ENCODE measurements at regions not wholly inside any gene's neighbourhood (a gene's known extent, or its start where the extent isn't known, plus 50 kb on each side); places are given as distances from the start of the nearest gene placed in this dataset.

- WGBS (ENCODE audit: insufficient coverage), result no CpG with 5 or more reads among the region's 1 CpG
- Histone ChIP-seq H3K36me3 (replicated peaks in 1 of 2; ENCODE audit: control insufficient read depth in 1 of 2, insufficient read depth in 2 of 2, low read length in 2 of 2) (no peaks in the 10 kb centered on the region), H4K20me1 (ENCODE audit: insufficient read depth, low read length) (no peaks in the 10 kb centered on the region), H3K4me3 (replicated peaks in 1 of 3; ENCODE audit: low read depth in 2 of 3, low read length in 3 of 3) (no peak overlapping the region), H3K4me2 (replicated peaks; ENCODE audit: extremely low read depth, low read length, poor library complexity, severe bottlenecking) (no peak overlapping the region), H3K9ac (ENCODE audit: insufficient read depth, low read length, poor library complexity, severe bottlenecking) (no peak overlapping the region), H3K9me3 (replicated peaks in 1 of 2; ENCODE audit: control insufficient read depth in 1 of 2, insufficient read depth in 1 of 2, low read length in 2 of 2) (no peaks in the 10 kb centered on the region), H3K4me1 (ENCODE audit: control insufficient read depth in 1 of 2, insufficient read depth in 2 of 2, low read length in 2 of 2) (no peaks in the 10 kb centered on the region), H3K79me2 (ENCODE audit: insufficient read depth, low read length) (no peaks in the 10 kb centered on the region), H3K27me3 (ENCODE audit: control insufficient read depth in 2 of 2, insufficient read depth in 2 of 2, low read length in 2 of 2) (no peaks in the 10 kb centered on the region), H2AFZ (ENCODE audit: insufficient read depth, low read depth, low read length, poor library complexity, severe bottlenecking) (no peak overlapping the region), H3K27ac (ENCODE audit: low read depth in 1 of 2, low read length in 2 of 2) (no peak overlapping the region)
- DNase-seq, result no peak
- Mint-ChIP-seq H3K36me3 (no peaks in the 10 kb centered on the region), H3K27me3 (ENCODE audit: low read depth in 3 of 3) (no peaks in the 10 kb centered on the region), H3K9me3 (peaks cover 0 to 5% (median 0%) of the 10 kb centered on the region in 7 donors), H3K4me3 (no peak overlapping the region), H3K4me1 (no peaks in the 10 kb centered on the region), H3K27ac (no peak overlapping the region)
- intact Hi-C loops (cut with micrococcal nuclease), result no loop called here
- no peak for TF ChIP-seq CTCF (IDR thresholded peaks at IDR 0.05)
Measured at GRCh38 chr10:83852146-83852545, 287.2 kb upstream of the GHITM start.

- Histone ChIP-seq H3K9ac (ENCODE audit: insufficient read depth, low read length, poor library complexity, severe bottlenecking) (no peak overlapping the region), H3K27me3 (ENCODE audit: control insufficient read depth in 2 of 2, insufficient read depth in 2 of 2, low read length in 2 of 2) (no peaks in the 10 kb centered on the region), H3K4me1 (ENCODE audit: control insufficient read depth in 1 of 2, insufficient read depth in 2 of 2, low read length in 2 of 2) (no peaks in the 10 kb centered on the region), H3K4me3 (replicated peaks in 1 of 3; ENCODE audit: low read depth in 2 of 3, low read length in 3 of 3) (no peak overlapping the region), H3K36me3 (replicated peaks in 1 of 2; ENCODE audit: control insufficient read depth in 1 of 2, insufficient read depth in 2 of 2, low read length in 2 of 2) (no peaks in the 10 kb centered on the region), H4K20me1 (ENCODE audit: insufficient read depth, low read length) (no peaks in the 10 kb centered on the region), H3K79me2 (ENCODE audit: insufficient read depth, low read length) (no peaks in the 10 kb centered on the region), H3K9me3 (replicated peaks in 1 of 2; ENCODE audit: control insufficient read depth in 1 of 2, insufficient read depth in 1 of 2, low read length in 2 of 2) (no peaks in the 10 kb centered on the region), H3K27ac (ENCODE audit: low read depth in 1 of 2, low read length in 2 of 2) (no peak overlapping the region), H3K4me2 (replicated peaks; ENCODE audit: extremely low read depth, low read length, poor library complexity, severe bottlenecking) (no peak overlapping the region), H2AFZ (ENCODE audit: insufficient read depth, low read depth, low read length, poor library complexity, severe bottlenecking) (no peak overlapping the region)
- Mint-ChIP-seq H3K9me3 (no peaks in the 10 kb centered on the region), H3K27me3 (ENCODE audit: low read depth in 3 of 3) (peaks cover 0 to 2% (median 0%) of the 10 kb centered on the region in 3 donors), H3K4me1 (no peaks in the 10 kb centered on the region), H3K4me3 (no peak overlapping the region), H3K36me3 (no peaks in the 10 kb centered on the region), H3K27ac (no peak overlapping the region)
- no peak for TF ChIP-seq CTCF (IDR thresholded peaks at IDR 0.05)
- no peak for DNase-seq
- intact Hi-C loops (cut with micrococcal nuclease), result no loop called here
Measured at GRCh38 chr10:83862723-83863122, 276.6 kb upstream of the GHITM start.

Measured in CD14-positive monocyte (primary cell).